Sigmoid colon (tissue), 6 donors: ENCODE measurements at regions not wholly inside any gene's neighbourhood (a gene's known extent, or its start where the extent isn't known, plus 50 kb on each side); places are given as distances from the start of the nearest gene placed in this dataset.
"Not testable (repeated sequence)": the region's sequence is repeated elsewhere in the genome, so short reads cannot be mapped to it uniquely, and the experiment has no call there.

Experiments
- DNase-seq: peaks from one replicate; pipeline ENCODE4 v3.0.0-alpha.2; 2019
- H3K27ac ChIP-seq, 4 donors: fragments of 200-600 bp; sonication (generic); one replicate each; pipeline ENCODE4 v1.5.1; 2016 to 2019; ENCODE audit warnings: mild to moderate bottlenecking in 1 of 4
- H3K27me3 ChIP-seq, 3 donors: fragments of 200-600 bp; sonication (generic); one replicate each; pipeline ENCODE4 v1.5.1; 2019; ENCODE audit warnings: mild to moderate bottlenecking in 1 of 3
- H3K36me3 ChIP-seq, 4 donors: fragments of 200-600 bp; sonication (generic); one replicate each; pipeline ENCODE4 v1.5.1; 2016 to 2019
- H3K4me1 ChIP-seq, 4 donors: fragments of 200-600 bp; sonication (generic); one replicate each; pipeline ENCODE4 v1.5.1; 2017 to 2019
- H3K4me3 ChIP-seq, 4 donors: fragments of 200-600 bp; sonication (generic); one replicate each; pipeline ENCODE4 v1.5.1; 2017 to 2019; ENCODE audit warnings: mild to moderate bottlenecking in 2 of 4, moderate library complexity in 1 of 4
- H3K9me3 ChIP-seq, 4 donors: fragments of 200-600 bp in 3 of 4; sonication (generic) in 3 of 4; one replicate each; pipeline versions ENCODE4 v1.5.1 to v1.6.1; 2013 to 2019
- CTCF ChIP-seq, 4 experiments: fragments of 450-650 bp in 3 of 4; fragments of 200-600 bp in 1 of 4; IDR thresholded peaks; one replicate each; pipeline ENCODE4 v1.5.1; 2016 to 2019; ENCODE audit warnings: antibody characterized with exemption in 4 of 4, mild to moderate bottlenecking in 3 of 4, moderate library complexity in 2 of 4
- EP300 ChIP-seq, 4 donors: sonication (generic); formaldehyde crosslinking; IDR thresholded peaks; one replicate each; pipeline ENCODE4 v1.6.1; 2017; ENCODE audit warnings: antibody characterized with exemption in 4 of 4
- POLR2A ChIP-seq, 2 donors: fragments of 450-650 bp; IDR thresholded peaks; one replicate each; pipeline ENCODE4 v1.6.1; 2016; ENCODE audit warnings: antibody characterized with exemption in 2 of 2, mild to moderate bottlenecking in 2 of 2, moderate library complexity in 2 of 2
- POLR2AphosphoS5 ChIP-seq, 4 donors: sonication (generic); formaldehyde crosslinking; IDR thresholded peaks; one replicate each; pipeline ENCODE4 v1.6.1; 2017; ENCODE audit warnings: antibody characterized with exemption in 4 of 4
- WGBS, 2 donors: extraction: QIAGEN DNeasy Blood & Tissue Kit; methylation state at CpG; one replicate each; pipeline ENCODE4 v1.1.7; 2013; 5-methylcytosine and 5-hydroxymethylcytosine counted together
- intact Hi-C: fragments of 100-400 bp; cut with DNase I; formaldehyde crosslinking; loops from one replicate; pipeline ENCODE4 v1.15.1; 2023
- donor health status: healthy with polysubstance abuse.
- donor health status: healthy.

DNA sequence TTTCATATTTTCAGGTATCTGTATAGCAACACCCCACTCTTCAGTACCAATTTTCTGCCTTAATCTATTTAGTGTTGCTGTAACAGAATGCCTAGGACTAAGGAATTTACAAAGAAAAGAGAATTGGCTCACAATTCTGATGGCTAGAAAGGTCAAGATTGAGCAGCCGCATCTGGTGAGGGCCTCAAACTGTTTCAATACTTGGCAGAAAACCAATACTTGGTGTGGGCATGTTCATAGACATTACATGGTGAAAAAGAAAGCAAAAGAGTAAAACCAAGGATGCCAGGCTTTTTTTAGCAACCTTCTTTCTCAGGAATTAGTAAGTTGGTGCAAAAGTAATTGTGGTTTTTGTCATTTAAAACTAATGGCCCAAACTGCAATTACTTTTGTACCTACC lies 1041.1 kb upstream of the CDH6 start:
- Histone ChIP-seq H3K9me3 (no peaks in the 10 kb centered on the region), H3K27ac (no peak overlapping the region), H3K36me3 (no peaks in the 10 kb centered on the region), H3K27me3 (no peaks in the 10 kb centered on the region), H3K4me1 (no peaks in the 10 kb centered on the region), H3K4me3 (no peak overlapping the region)
- intact Hi-C loops: no loop called here
- TF ChIP-seq POLR2A (IDR thresholded peaks at IDR 0.05) (no peak), EP300 (IDR thresholded peaks at IDR 0.05) (no peak), CTCF (IDR thresholded peaks at IDR 0.05) (no peak), POLR2AphosphoS5 (IDR thresholded peaks at IDR 0.05) (no peak)
- DNase-seq: no peak
- 90 to 93% methylated on average over 1 of the region's 1 CpG for WGBS, 2 donors

- Histone ChIP-seq H3K27ac (no peak overlapping the region), H3K36me3 (no peaks in the 10 kb centered on the region), H3K4me1 (no peaks in the 10 kb centered on the region), H3K4me3 (no peak overlapping the region), H3K27me3 (no peaks in the 10 kb centered on the region), H3K9me3 (no peaks in the 10 kb centered on the region)
- intact Hi-C loops: no loop called here
- no peak for DNase-seq
- no peak for TF ChIP-seq EP300 (IDR thresholded peaks at IDR 0.05)
Measured at GRCh38 chr5:30150231-30150630, 1043.3 kb upstream of the CDH6 start.

- H3K27me3 ChIP-seq: no peaks in the 10 kb centered on the region
- no peaks in the 10 kb centered on the region for H3K36me3 ChIP-seq
- TF ChIP-seq CTCF (IDR thresholded peaks at IDR 0.05) (no peak), POLR2AphosphoS5 (IDR thresholded peaks at IDR 0.05) (no peak), POLR2A (IDR thresholded peaks at IDR 0.05) (no peak), EP300 (IDR thresholded peaks at IDR 0.05) (no peak)
- H3K4me1 ChIP-seq: no peaks in the 10 kb centered on the region
- intact Hi-C loops: no loop called here
- no peak overlapping the region for H3K27ac ChIP-seq
- no peaks in the 10 kb centered on the region for H3K9me3 ChIP-seq
- H3K4me3 ChIP-seq: no peak overlapping the region
- DNase-seq: no peak
Measured at GRCh38 chr5:30149526-30149925, 1044.0 kb upstream of the CDH6 start.

DNA sequence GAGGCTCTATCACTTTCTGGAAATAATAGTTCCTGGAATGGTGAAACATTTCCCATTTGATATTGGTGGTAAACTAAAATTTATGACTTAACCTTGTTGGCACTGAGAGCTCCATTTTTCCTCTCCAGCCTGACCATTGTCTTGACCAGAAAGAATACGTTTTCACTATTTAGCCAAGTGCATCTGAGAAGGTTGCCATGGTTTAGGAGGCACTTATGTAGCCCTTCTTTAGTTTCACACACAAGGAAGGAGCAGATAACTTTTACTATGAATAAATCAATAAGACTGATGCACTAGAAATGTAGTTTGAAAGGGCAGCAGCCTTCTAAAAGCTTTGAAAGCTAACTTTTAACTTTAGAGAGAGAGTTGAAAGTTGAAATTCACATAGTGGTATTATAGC lies 1045.5 kb upstream of the CDH6 start:
- Histone ChIP-seq H3K27me3 (no peaks in the 10 kb centered on the region), H3K4me3 (no peak overlapping the region), H3K9me3 (no peaks in the 10 kb centered on the region), H3K4me1 (no peaks in the 10 kb centered on the region), H3K27ac (no peak overlapping the region), H3K36me3 (no peaks in the 10 kb centered on the region)
- WGBS, 2 donors: 37 to 65% methylated on average over 1 of the region's 1 CpG
- no peak for TF ChIP-seq EP300 (IDR thresholded peaks at IDR 0.05)
- no peak for TF ChIP-seq POLR2A (IDR thresholded peaks at IDR 0.05)
- TF ChIP-seq CTCF (IDR thresholded peaks at IDR 0.05): no peak
- TF ChIP-seq POLR2AphosphoS5 (IDR thresholded peaks at IDR 0.05): no peak
- DNase-seq: no peak
- intact Hi-C loops: no loop called here

DNA sequence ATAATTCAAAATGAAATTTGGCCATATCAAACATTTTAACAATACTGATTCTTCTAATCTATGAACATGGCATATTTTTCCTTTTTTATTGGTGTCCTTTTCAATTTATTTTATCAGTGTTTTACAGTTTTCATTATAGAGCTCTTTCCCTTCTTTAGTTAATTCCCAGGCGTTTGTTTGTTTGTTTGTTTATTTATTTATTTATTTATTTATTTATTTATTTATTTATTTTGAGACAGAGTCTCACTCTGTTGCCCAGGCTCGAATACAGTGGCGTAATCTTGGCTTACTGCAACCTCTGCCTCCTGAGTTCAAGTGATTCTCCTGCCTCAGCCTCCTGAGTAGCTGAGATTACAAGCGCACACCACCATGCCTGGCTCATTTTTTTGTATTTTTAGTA lies 1049.4 kb upstream of the CDH6 start:
- H3K27me3 ChIP-seq, H3K4me3 ChIP-seq, intact Hi-C loops, DNase-seq, H3K9me3 ChIP-seq, H3K27ac ChIP-seq, H3K4me1 ChIP-seq, H3K36me3 ChIP-seq: not testable (repeated sequence)
- 69% methylated on average over 4 of the region's 4 CpGs for WGBS, 2 donors

DNA sequence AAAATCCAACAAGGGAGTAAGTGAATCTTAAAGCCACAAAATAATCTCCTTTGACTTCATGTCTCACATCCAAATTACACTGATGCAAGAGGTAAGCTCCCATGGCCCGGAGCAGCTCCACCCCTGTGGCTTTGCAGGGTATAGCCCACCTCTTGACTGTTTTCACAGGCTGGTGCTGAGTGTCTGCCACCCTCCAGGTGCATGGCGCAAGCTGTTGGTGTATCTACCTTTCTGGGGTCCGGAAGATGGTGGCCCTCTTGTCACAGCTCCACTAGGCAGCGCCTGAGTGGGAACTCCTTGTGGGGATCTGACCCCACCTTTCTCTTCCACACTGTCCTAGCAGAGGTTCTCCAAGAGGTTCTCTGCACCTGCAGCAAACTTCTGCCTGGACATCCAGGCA lies 1051.1 kb upstream of the CDH6 start:
- no peaks in the 10 kb centered on the region for H3K36me3 ChIP-seq
- TF ChIP-seq CTCF (IDR thresholded peaks at IDR 0.05) (no peak), POLR2AphosphoS5 (IDR thresholded peaks at IDR 0.05) (no peak), POLR2A (IDR thresholded peaks at IDR 0.05) (no peak), EP300 (IDR thresholded peaks at IDR 0.05) (no peak)
- H3K9me3 ChIP-seq: peaks cover 0 to 6% (median 0%) of the 10 kb centered on the region in 4 donors
- 72 to 78% methylated on average over 4 of the region's 4 CpGs for WGBS, 2 donors
- H3K4me3 ChIP-seq: no peak overlapping the region
- no peak for DNase-seq
- intact Hi-C loops: no loop called here
- no peaks in the 10 kb centered on the region for H3K27me3 ChIP-seq
- H3K4me1 ChIP-seq: no peaks in the 10 kb centered on the region
- no peak overlapping the region for H3K27ac ChIP-seq
